Activated CD4-positive, alpha-beta T cell treated with anti-CD3 and anti-CD28 coated beads, Interleukin-2, amount 10 ng/mL, durations not matched to agents 7 days and 5 days (primary cell): ENCODE measurements at regions not wholly inside any gene's neighbourhood (a gene's known extent, or its start where the extent isn't known, plus 50 kb on each side); places are given as distances from the start of the nearest gene placed in this dataset.

Experiments used
- CTCF ChIA-PET: fragments of 350-600 bp; sonication (Branson Sonifier 250); formaldehyde crosslinking; loops from one replicate; lab custom pipeline; 2021; ENCODE audit warnings: antibody characterized with exemption; lab: Charles Lee
- POLR2A ChIA-PET: fragments of 350-600 bp; sonication (Branson Sonifier 250); formaldehyde crosslinking; loops from one replicate; lab custom pipeline; 2021; ENCODE audit warnings: antibody characterized with exemption; lab: Charles Lee
- DNase-seq: peaks from one replicate; pipeline ENCODE4 v3.0.0-alpha.2; 2020
- H3K27ac Mint-ChIP-seq: one replicate; pipeline ENCODE4 v1.8.0; 2021; ENCODE audit warnings: mild to moderate bottlenecking, moderate library complexity, mixed read lengths
- H3K27me3 Mint-ChIP-seq: one replicate; pipeline ENCODE4 v1.8.0; 2021; ENCODE audit warnings: mixed read lengths
- H3K36me3 Mint-ChIP-seq: one replicate; pipeline ENCODE4 v1.8.0; 2021; ENCODE audit warnings: low read depth, mixed read lengths
- H3K4me1 Mint-ChIP-seq: one replicate; pipeline ENCODE4 v1.8.0; 2021; ENCODE audit warnings: mixed read lengths
- H3K4me3 Mint-ChIP-seq: one replicate; pipeline ENCODE4 v1.8.0; 2021; ENCODE audit warnings: mild to moderate bottlenecking, moderate library complexity, mixed read lengths
- H3K9me3 Mint-ChIP-seq: one replicate; pipeline ENCODE4 v1.8.0; 2021; ENCODE audit warnings: mixed read lengths

GRCh38 chr19:28516415-28516872 lies 696.5 kb downstream of the UQCRFS1 start:
- DNase-seq = no peak
- H3K27ac Mint-ChIP-seq = no peak overlapping the region
- H3K4me1 Mint-ChIP-seq = no peaks in the 10 kb centered on the region
- CTCF ChIA-PET = no interaction called here
- no peaks in the 10 kb centered on the region for H3K36me3 Mint-ChIP-seq
- H3K4me3 Mint-ChIP-seq = no peak overlapping the region
- peaks cover 2% of the 10 kb centered on the region for H3K9me3 Mint-ChIP-seq
- POLR2A ChIA-PET = no interaction called here
- no peaks in the 10 kb centered on the region for H3K27me3 Mint-ChIP-seq

- no peak for DNase-seq
- Mint-ChIP-seq H3K27ac (no peak overlapping the region), H3K36me3 (no peaks in the 10 kb centered on the region), H3K27me3 (no peaks in the 10 kb centered on the region), H3K4me1 (no peaks in the 10 kb centered on the region), H3K4me3 (no peak overlapping the region), H3K9me3 (no peaks in the 10 kb centered on the region)
- ChIA-PET POLR2A (no interaction called here), CTCF (interaction anchor here (0.6 kb wide), 1 partner anchor 14 kb away, joined by 3 read pairs; no protein-coding TSS in a partner anchor)
Observed at GRCh38 chr19:28514166-28514565, 698.8 kb downstream of the UQCRFS1 start.

- H3K27me3 Mint-ChIP-seq = no peaks in the 10 kb centered on the region
- H3K9me3 Mint-ChIP-seq = peaks cover 1% of the 10 kb centered on the region
- ChIA-PET POLR2A (no interaction called here), CTCF (no interaction called here)
- DNase-seq = no peak
- no peak overlapping the region for H3K4me3 Mint-ChIP-seq
- H3K27ac Mint-ChIP-seq = no peak overlapping the region
- no peaks in the 10 kb centered on the region for H3K4me1 Mint-ChIP-seq
- H3K36me3 Mint-ChIP-seq = no peaks in the 10 kb centered on the region
Observed at GRCh38 chr19:28511655-28512054, 701.3 kb downstream of the UQCRFS1 start.

GRCh38 chr19:28509079-28509895 lies 703.7 kb downstream of the UQCRFS1 start:
- ChIA-PET CTCF (no interaction called here), POLR2A (no interaction called here)
- H3K36me3 Mint-ChIP-seq = no peaks in the 10 kb centered on the region
- DNase-seq = no peak
- peaks cover 1% of the 10 kb centered on the region for H3K9me3 Mint-ChIP-seq
- no peaks in the 10 kb centered on the region for H3K27me3 Mint-ChIP-seq
- no peak overlapping the region for H3K27ac Mint-ChIP-seq
- peaks cover 11% of the 10 kb centered on the region for H3K4me1 Mint-ChIP-seq
- no peak overlapping the region for H3K4me3 Mint-ChIP-seq

DNA sequence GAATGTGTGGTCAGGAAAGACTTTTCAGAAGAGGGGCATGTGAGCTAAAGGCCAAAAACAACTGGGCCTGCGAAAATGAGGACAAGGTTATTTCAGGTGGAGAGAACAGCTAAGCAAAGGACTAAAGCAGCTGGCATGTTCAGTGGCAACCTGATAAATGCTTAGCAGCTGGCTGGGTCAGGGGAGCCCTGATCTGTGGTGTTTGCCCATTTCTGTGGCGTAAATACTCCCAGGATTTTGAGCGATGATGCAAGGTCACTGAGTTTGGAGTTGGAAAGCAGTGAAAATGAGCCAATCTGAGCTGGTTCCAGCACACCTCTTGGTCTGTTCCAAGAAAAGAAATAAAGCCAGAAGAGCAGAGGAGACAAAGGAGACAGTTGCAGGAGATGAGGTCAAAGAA lies 704.3 kb downstream of the UQCRFS1 start:
- Mint-ChIP-seq H3K27me3 (no peaks in the 10 kb centered on the region), H3K9me3 (peaks cover 1% of the 10 kb centered on the region), H3K4me1 (peaks cover 12% of the 10 kb centered on the region), H3K27ac (no peak overlapping the region), H3K4me3 (no peak overlapping the region), H3K36me3 (no peaks in the 10 kb centered on the region)
- ChIA-PET CTCF (interaction anchor here (0.6 kb wide), 1 partner anchor 72 kb away, joined by 3 read pairs; no protein-coding TSS in a partner anchor), POLR2A (no interaction called here)
- no peak for DNase-seq

- no peak for DNase-seq
- ChIA-PET CTCF (no interaction called here), POLR2A (no interaction called here)
- Mint-ChIP-seq H3K36me3 (no peaks in the 10 kb centered on the region), H3K27ac (no peak overlapping the region), H3K4me1 (peaks cover 28% of the 10 kb centered on the region), H3K4me3 (no peak overlapping the region), H3K27me3 (no peaks in the 10 kb centered on the region), H3K9me3 (peaks cover 1% of the 10 kb centered on the region)
Observed at GRCh38 chr19:28505933-28506332, 707.0 kb downstream of the UQCRFS1 start.

DNA sequence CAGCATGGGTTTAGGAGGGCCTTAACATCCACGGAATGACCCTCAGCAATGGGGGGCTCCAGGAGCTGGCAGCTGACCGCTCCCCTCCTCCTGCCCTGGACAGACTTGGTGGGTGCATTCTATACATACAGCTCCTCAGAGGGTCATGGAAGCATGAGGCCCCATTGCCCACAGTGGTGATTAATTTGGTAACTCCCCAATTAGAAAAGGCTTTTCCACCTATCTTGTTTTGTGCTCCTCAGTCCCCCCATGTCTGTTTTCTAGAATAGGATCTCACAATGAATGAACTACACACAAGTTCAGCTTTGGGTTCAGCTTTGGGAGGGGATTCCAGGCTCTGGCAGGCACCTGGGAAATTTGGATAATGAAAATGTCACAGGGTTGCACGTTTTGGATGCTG lies 707.8 kb downstream of the UQCRFS1 start:
- peaks cover 1% of the 10 kb centered on the region for H3K9me3 Mint-ChIP-seq
- no peak overlapping the region for H3K4me3 Mint-ChIP-seq
- POLR2A ChIA-PET = no interaction called here
- DNase-seq = no peak
- H3K27ac Mint-ChIP-seq = no peak overlapping the region
- CTCF ChIA-PET = no interaction called here
- no peaks in the 10 kb centered on the region for H3K36me3 Mint-ChIP-seq
- H3K4me1 Mint-ChIP-seq = peaks cover 32% of the 10 kb centered on the region
- no peaks in the 10 kb centered on the region for H3K27me3 Mint-ChIP-seq

GRCh38 chr19:28504727-28505126 lies 708.2 kb downstream of the UQCRFS1 start:
- CTCF ChIA-PET = no interaction called here
- Mint-ChIP-seq H3K36me3 (no peaks in the 10 kb centered on the region), H3K27me3 (no peaks in the 10 kb centered on the region), H3K9me3 (peaks cover 1% of the 10 kb centered on the region), H3K27ac (no peak overlapping the region), H3K4me1 (peaks cover 33% of the 10 kb centered on the region), H3K4me3 (no peak overlapping the region)
- DNase-seq = no peak
- POLR2A ChIA-PET = no interaction called here

DNA sequence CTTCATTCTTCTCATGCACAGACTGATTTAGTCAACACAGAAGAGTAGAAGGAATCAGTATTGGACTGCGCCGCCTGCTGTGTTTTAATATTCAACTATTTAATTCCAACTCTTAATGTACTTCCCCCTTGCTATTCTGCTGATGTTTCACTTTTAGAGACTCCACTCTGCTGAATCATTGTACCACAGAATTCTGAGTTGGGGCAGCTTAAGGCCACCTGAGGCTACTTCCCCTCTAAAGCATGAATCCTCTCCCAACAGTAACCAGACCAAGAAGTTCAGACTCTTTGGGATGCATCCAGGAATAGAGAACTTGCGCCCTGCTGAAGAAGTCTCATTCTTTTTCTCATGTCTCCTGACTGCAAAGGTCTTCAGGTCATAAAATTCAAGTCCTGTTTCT lies 708.8 kb downstream of the UQCRFS1 start:
- DNase-seq = no peak
- CTCF ChIA-PET = no interaction called here
- Mint-ChIP-seq H3K36me3 (no peaks in the 10 kb centered on the region), H3K9me3 (peaks cover 1% of the 10 kb centered on the region), H3K27me3 (no peaks in the 10 kb centered on the region), H3K27ac (no peak overlapping the region), H3K4me1 (peaks cover 33% of the 10 kb centered on the region), H3K4me3 (no peak overlapping the region)
- POLR2A ChIA-PET = no interaction called here

DNA sequence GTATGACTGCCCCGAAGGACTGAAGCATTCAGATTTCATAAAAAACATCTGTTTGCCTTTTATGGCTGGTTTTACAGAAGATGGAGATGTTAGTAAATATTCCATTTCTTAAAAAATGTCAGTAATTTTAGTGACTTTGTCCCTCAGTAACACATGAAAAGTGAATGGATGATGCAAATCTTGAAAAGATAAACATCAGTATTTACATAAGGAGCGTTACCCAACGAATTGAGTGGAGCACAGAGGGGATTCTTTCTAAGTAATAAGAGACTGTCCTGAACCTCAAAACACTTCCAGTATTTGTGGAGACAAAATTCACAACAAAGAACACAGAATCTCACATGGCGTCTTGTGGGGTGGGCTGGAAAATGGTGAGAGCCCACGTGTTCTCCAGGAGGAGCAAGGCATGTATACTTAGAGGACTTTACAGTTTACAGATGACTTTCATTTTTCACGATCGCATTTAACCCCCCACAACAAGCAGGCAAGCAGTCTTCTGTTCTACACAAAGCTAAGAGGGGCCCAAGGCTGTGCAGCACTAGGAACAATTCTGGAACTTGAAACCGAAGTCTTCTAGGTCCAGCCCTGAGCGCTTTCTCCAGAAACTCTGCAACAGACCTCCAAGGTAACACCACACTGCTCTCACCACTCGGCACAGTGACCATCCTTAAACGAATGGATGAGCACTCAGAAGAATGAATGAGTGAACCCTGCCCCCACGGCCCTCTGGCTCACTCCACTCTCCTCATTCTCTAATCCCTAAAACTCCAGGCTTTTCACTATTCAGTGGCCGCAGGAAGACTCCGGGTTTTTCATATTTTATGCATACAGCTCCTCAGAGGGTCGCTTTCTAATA lies 709.8 kb downstream of the UQCRFS1 start:
- H3K9me3 Mint-ChIP-seq = peaks cover 1% of the 10 kb centered on the region

DNA sequence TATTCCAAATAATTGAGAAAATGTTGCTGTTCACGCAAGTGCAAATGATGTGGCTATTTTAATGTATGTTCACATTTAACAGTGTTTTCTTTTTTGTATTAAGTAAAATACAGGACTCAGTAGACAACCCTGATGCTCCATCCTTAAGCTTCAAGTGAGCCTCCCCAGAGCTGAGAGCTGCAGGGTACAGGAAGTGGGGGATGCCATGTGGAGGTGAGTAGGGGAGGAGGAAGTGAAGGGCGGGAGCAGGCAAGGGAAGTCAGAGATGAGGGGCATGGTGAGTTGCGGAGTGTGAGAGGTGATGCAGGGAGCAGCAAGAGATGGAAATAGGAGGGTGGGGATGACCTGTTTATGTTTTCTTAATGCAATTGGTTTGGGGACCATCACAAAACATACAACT lies 711.0 kb downstream of the UQCRFS1 start:
- Mint-ChIP-seq H3K4me1 (peaks cover 37% of the 10 kb centered on the region), H3K36me3 (no peaks in the 10 kb centered on the region), H3K4me3 (no peak overlapping the region), H3K9me3 (peaks cover 1% of the 10 kb centered on the region), H3K27me3 (no peaks in the 10 kb centered on the region), H3K27ac (peak overlapping the region; percentile 69)
- POLR2A ChIA-PET = no interaction called here
- CTCF ChIA-PET = interaction anchor here (0.5 to 0.9 kb wide), 3 partner anchors 28 to 409 kb away, joined by 3 read pairs; no protein-coding TSS in a partner anchor
- DNase-seq = no peak

More for the DNA sequence above, 709.8 kb downstream of the UQCRFS1 start:
- no peak for DNase-seq
- ChIA-PET POLR2A (no interaction called here), CTCF (interaction anchor here (0.9 kb wide), 1 partner anchor 27 kb away, joined by 3 read pairs; no protein-coding TSS in a partner anchor)
- H3K27ac Mint-ChIP-seq = no peak overlapping the region
- H3K4me3 Mint-ChIP-seq = no peak overlapping the region
- H3K27me3 Mint-ChIP-seq = no peaks in the 10 kb centered on the region
- no peaks in the 10 kb centered on the region for H3K36me3 Mint-ChIP-seq
- peaks cover 37% of the 10 kb centered on the region for H3K4me1 Mint-ChIP-seq

GRCh38 chr19:28500982-28501630 lies 711.8 kb downstream of the UQCRFS1 start:
- ChIA-PET CTCF (no interaction called here), POLR2A (no interaction called here)
- no peaks in the 10 kb centered on the region for H3K27me3 Mint-ChIP-seq
- no peaks in the 10 kb centered on the region for H3K9me3 Mint-ChIP-seq
- DNase-seq = no peak
- H3K4me3 Mint-ChIP-seq = no peak overlapping the region
- peaks cover 35% of the 10 kb centered on the region for H3K4me1 Mint-ChIP-seq
- no peaks in the 10 kb centered on the region for H3K36me3 Mint-ChIP-seq
- peak overlapping the region; percentile 69 for H3K27ac Mint-ChIP-seq
